Right ventricle myocardium superior (tissue), 1 donor: ENCODE measurements at regions not wholly inside any gene's neighbourhood (a gene's known extent, or its start where the extent isn't known, plus 50 kb on each side); places are given as distances from the start of the nearest gene placed in this dataset.

Experiments
- ATAC-seq: fragments of 200-7000 bp; cut with Tn5 transposase; one replicate; pipeline ENCODE4 v1.9.1; 2020; ENCODE audit warnings: mild to moderate bottlenecking; ENCODE audit not compliant: poor library complexity
- DNase-seq: peaks from one replicate; pipeline ENCODE4 v3.0.0-alpha.2; 2020
- intact Hi-C: fragments of 100-400 bp; cut with DNase I; formaldehyde crosslinking; loops from one replicate; pipeline ENCODE4 v1.11.2; 2022
- donor health status: DM: no; HTN: yes; CAD: no; lungs with severe emphysema.

- ATAC-seq (no peak), DNase-seq (no peak)
- intact Hi-C loops, result no loop called here
These were observed 449.5 kb upstream of the ZMIZ1 start for GRCh38 chr10:78619115-78619851.

DNA sequence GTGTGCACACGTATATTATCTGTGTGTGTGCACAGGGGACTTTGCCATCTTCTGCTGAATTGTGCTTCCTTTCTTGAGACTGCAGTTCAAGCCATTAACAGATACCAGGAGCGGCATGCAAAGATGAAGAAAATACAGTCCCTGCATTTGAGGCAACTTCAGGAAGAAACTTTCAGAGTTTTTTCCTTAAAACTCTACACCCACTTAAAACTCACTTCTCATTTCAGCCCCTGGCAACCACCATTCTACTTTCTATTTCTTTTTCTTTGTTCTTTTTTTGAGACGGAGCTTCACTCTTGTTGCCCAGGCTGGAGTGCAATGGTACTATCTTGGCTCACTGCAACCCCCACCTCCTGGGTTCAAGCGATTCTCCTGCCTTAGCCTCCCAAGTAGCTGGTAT, 448.9 kb upstream of the ZMIZ1 start:
- DNase-seq (no peak), ATAC-seq (no peak)
- intact Hi-C loops, result no loop called here

DNA sequence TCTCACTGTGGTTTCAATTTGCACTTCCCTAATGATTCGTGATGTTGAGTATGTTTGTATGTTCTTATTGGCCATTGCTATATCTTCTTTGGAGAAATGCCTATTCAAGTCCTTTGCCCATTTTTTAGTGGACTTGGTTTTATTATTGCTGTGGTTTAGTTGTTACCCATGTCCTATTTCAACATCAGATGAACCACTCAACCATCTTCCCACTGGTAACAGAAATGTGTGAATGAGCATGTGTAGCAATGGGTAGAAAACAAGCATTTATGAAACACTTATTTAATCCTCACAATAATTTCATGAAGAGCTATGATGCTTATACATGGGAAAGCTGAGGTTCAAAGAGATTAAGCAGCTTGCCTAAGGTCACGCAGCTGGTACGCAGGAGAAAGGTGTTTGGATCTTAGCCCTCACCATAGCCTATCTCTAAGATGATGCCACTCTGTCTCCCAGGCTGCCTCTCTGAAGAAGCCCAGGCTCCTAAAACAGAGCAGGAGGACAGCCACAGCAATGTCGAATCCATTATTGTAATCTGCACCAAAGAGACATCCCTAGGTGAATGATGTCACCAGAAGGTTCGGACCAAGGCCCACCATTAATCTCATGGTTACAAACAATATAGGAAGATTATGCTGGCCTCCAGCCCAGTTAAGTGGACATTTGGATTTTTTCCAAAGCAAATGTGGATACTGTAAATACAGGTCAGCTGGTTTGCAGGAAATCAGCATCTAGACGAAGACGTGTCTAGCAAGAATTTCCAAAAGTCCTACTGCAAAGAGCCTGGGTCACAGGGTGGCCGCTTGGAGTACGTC, 447.6 kb upstream of the ZMIZ1 start:
- DNase-seq (no peak), ATAC-seq (no peak)
- intact Hi-C loops, result no loop called here

- ATAC-seq, result peak; percentile 86
These were observed 445.1 kb upstream of the ZMIZ1 start for GRCh38 chr10:78623578-78624215.

GRCh38 chr10:78624791-78625190, 444.0 kb upstream of the ZMIZ1 start:
- intact Hi-C loops, result no loop called here
- no peak for ATAC-seq
- no peak for DNase-seq

More at GRCh38 chr10:78623578-78624215, 445.1 kb upstream of the ZMIZ1 start:
- DNase-seq, result no peak
- intact Hi-C loops, result no loop called here

DNA sequence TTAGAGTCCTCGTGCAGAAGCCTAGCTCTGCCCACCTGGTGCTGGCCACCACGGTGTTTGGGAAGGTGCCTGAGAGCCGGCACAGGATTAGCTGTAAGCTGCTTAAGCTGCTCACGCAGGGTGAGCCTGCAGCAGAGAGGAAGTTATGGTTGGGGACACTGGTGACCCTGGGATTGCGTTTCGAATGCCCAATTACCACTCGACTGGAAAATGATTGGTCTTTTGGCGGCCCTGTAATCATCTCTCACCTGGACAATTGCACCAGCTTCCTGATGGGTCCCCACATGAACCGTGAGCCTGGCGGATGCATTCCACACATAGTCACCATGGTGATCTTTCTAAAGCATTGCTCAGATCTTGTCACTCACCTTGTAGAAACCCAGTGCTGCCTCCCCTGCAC, 442.3 kb upstream of the ZMIZ1 start:
- intact Hi-C loops, result no loop called here
- no peak for ATAC-seq
- DNase-seq, result no peak

DNA sequence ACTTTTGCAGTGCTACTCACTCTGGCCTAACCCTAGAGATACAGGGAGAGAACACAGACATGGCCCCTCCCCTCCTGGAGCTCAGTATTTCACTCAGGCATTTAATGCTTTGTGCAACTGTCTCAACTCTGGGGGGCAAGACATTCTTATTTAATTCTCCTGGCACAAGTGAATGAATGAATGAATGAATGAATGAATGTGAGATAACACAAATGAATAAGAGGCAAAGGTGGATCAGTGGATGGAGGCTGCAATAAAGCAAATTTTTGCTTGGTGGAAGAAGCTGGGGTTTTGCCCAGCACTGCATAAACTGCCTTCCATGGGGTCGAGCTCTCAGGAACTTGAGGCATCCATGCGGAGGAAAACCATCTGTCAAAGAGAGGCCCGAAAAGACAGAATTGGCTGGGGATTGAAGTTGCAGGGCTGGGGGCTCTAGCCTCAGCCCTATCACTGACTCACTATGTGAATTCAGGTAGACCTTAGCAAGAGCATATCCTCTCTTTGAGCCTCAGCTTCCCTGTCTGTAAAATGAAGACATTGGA, 441.4 kb upstream of the ZMIZ1 start:
- intact Hi-C loops, result no loop called here
- ATAC-seq (no peak), DNase-seq (no peak)

DNA sequence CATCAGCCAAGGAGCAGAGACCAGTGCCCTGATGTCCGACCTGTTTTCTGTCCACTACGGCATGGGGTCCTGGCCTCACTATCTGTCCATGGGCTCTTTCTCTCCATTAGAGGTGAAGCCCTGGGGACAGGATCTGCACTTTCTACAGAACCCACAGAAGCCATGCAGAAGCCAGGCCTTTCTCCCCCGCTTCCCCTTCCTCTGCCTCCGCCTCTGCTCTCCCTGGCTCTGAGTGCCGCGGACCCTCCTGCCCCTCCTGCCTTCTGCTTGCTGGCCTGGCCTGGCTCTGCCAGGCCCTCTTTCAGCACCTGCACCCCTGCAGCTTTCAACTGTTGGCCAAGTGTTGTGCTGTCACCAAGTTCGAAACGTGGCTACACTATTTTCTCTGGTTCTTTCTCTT, 439.8 kb upstream of the ZMIZ1 start:
- intact Hi-C loops, result no loop called here
- no peak for ATAC-seq

DNA sequence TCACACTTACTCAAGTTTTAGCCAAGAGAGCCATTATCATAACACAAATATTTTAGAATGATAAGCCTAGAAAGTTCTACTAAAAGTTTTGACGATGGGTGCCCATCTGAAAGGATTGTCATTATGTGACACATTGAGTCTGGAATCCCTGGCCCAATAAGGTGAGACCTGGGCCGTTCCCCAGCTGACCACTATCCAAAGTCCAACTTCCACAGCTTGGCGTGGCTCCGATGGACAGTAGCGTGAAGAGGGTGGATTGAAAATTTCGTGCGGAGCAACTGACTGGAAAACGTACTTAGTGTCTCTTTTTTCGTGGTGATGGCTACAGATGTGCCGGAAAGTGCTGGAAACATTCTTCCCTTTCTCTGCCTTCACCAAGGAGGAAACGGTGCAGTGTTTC, 439.0 kb upstream of the ZMIZ1 start:
- no peak for ATAC-seq
- no peak for DNase-seq
- intact Hi-C loops, result no loop called here

More for the DNA sequence above, 439.8 kb upstream of the ZMIZ1 start:
- DNase-seq, result no peak

DNA sequence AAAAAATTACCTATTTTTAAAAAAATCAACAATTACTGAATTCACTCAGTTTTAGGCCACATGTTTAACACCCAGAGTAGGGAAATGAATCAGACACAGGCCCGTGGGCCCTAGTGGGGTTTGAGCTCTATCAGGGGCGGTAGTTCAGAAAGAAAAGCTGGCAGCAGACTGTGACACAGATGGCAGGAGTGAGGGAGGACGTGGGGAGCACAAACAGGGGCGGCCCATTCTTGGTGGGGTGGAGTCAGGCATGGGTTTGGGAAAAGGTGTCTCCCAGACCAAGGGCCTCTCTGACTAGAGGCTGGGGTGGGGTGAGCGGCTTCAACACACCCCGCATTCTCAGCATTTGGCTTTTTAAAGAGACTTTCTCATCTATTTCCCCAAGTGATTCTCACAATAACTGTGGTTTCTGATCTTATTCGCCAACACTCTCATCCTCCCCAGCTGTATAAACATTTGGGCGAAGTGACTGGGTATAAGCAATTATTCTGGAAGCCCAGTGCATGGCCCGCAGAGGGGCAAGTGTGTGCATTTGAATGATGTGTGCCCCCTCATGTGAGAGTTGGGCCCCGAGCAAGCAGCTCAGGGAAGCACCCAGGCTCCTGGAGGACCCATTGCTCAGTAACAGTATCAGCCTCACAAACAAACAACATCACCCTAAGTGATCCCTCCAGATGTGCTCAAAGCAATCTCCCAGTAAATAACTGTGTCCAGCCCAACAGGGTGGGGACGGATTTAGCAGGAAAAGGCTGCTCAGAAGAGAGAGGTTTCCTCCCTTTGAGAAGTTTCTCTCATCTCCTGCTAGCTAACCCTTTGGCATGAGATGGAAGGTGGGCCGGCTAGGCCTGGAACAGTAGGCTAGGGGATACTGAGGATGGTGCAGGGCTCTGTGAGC, 437.6 kb upstream of the ZMIZ1 start:
- intact Hi-C loops, result no loop called here
- ATAC-seq (peak; percentile 66), DNase-seq (peak; percentile 51)

GRCh38 chr10:78634389-78634815, 434.4 kb upstream of the ZMIZ1 start:
- ATAC-seq, result peak; percentile 31
- intact Hi-C loops, result no loop called here
- DNase-seq, result no peak

DNA sequence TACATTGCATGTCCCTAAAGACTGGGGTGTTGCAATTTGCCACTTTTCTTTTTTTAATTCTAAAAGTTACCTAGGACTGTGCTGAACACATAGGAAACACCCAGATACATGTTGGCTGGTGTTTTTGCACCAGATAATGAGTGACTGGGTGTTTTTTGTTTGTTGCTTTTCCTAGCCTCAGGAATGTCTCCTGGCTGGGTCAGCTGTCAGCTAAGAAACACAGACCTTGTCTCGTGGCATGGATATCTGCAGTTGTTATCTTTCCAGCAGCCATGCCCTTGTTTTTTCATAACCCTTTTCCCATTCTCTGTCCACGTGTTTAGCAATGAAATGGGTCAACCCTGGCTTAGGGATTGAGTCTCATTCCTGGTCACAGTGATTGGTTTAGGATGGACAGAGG, 433.9 kb upstream of the ZMIZ1 start:
- DNase-seq, result no peak
- peak; percentile 41 for ATAC-seq
- intact Hi-C loops, result no loop called here

GRCh38 chr10:78639629-78640028, 429.1 kb upstream of the ZMIZ1 start:
- DNase-seq (no peak), ATAC-seq (no peak)
- intact Hi-C loops, result no loop called here

GRCh38 chr10:78640796-78641636, 427.8 kb upstream of the ZMIZ1 start:
- DNase-seq (no peak), ATAC-seq (peak; percentile 48)
- intact Hi-C loops, result no loop called here

- intact Hi-C loops, result no loop called here
- ATAC-seq, result no peak
- no peak for DNase-seq
These were observed 427.1 kb upstream of the ZMIZ1 start for GRCh38 chr10:78641693-78642092.

- ATAC-seq (no peak), DNase-seq (no peak)
- intact Hi-C loops, result no loop called here
These were observed 426.4 kb upstream of the ZMIZ1 start for GRCh38 chr10:78642269-78642816.

DNA sequence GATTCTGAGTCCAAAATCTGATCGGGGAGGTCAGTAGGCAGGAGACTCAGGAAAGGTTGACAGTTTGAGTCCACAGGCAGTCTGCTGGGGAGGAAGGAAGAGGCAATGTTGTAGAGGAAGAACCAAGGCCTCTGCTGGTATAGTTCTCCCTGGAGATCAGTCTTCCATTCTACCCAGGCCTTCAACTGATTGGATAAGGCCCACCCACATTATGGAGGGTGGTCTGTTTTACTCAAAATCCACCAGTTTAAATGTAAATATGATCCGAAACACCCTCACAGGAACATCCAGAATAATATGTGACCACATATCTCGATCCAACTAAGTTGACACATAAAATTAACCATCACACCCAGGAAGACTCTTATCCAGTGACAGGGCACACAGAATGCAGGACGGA, 425.3 kb upstream of the ZMIZ1 start:
- intact Hi-C loops, result no loop called here
- DNase-seq, result no peak
- ATAC-seq, result no peak
